ENCODE measurements at regions not wholly inside any gene's neighbourhood (a gene's known extent, or its start where the extent isn't known, plus 50 kb on each side); places are given as distances from the start of the nearest gene placed in this dataset.

DNA sequence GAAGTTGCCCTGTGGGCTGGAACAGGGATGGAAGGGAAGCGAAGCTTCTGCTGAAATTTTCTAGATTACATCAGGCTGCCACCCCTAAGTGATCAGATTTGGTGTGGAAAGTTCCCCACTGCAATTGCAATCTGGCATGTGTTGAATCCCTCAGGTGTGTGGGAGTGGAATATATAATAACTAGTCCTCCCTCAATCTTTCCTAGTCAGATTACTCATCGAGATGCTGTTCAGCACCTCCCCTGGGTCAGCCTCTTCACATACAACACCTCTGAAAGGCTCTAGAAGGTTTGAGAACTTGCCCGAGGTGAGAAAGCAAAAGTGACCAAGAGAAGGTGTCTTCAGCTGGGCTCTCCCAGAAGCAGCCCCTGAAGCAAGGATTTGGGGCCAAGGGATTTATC lies 336.8 kb downstream of the BCOR start:
- ATAC-seq: no peak

More for the DNA sequence above, 336.8 kb downstream of the BCOR start:
- WGBS (ENCODE audit: insufficient coverage, low coverage, missing lambda C conversion rate): 20% methylated on average over 2 of the region's 3 CpGs
- Histone ChIP-seq H3K4me3 (no peak overlapping the region), H3K36me3 (ENCODE audit: control insufficient read depth, insufficient read depth, low read length) (no peaks in the 10 kb centered on the region), H3K27ac (ENCODE audit: extremely low read depth, low read depth, low read length) (no peak overlapping the region), H3K27me3 (ENCODE audit: control insufficient read depth in 2 of 2, insufficient read depth in 2 of 2, low read length in 2 of 2) (no peaks in the 10 kb centered on the region; a peak in 1 of 5 replicates), H2AFZ (ENCODE audit: low read depth, low read length) (no peak overlapping the region), H3K9me3 (replicated peaks; ENCODE audit: control insufficient read depth, insufficient read depth, low read depth, low read length) (no peaks in the 10 kb centered on the region), H3K79me2 (ENCODE audit: control insufficient read depth, insufficient read depth, low read length) (no peaks in the 10 kb centered on the region), H4K20me1 (replicated peaks; ENCODE audit: control insufficient read depth, insufficient read depth, low read length) (no peaks in the 10 kb centered on the region), H3K4me2 (ENCODE audit: insufficient read depth, low read length) (no peak overlapping the region), H3K4me1 (replicated peaks in 1 of 2; ENCODE audit: control insufficient read depth in 2 of 2, insufficient read depth in 2 of 2, low read length in 2 of 2) (no peaks in the 10 kb centered on the region; a peak in 3 of 5 replicates), H3K9me1 (ENCODE audit: control insufficient read depth, insufficient read depth, low read length) (no peaks in the 10 kb centered on the region), H3K9ac (ENCODE audit: insufficient read depth in 1 of 2, low read depth in 2 of 2, low read length in 2 of 2) (no peak overlapping the region)
- intact Hi-C loops (cut with micrococcal nuclease) (no loop called here), in situ Hi-C loops (cut with MboI) (no loop called here)
- BruUV-seq (replicated peaks): no TSS peak
- no peak for FAIRE-seq
- TF ChIP-seq HMBOX1 (IDR thresholded peaks at IDR 0.05): peak; percentile 36; the same call in 1 of the 2 replicates
- TF ChIP-seq, protein P1, sequence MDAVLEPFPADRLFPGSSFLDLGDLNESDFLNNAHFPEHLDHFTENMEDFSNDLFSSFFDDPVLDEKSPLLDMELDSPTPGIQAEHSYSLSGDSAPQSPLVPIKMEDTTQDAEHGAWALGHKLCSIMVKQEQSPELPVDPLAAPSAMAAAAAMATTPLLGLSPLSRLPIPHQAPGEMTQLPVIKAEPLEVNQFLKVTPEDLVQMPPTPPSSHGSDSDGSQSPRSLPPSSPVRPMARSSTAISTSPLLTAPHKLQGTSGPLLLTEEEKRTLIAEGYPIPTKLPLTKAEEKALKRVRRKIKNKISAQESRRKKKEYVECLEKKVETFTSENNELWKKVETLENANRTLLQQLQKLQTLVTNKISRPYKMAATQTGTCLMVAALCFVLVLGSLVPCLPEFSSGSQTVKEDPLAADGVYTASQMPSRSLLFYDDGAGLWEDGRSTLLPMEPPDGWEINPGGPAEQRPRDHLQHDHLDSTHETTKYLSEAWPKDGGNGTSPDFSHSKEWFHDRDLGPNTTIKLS (IDR thresholded peaks at IDR 0.05; ENCODE audit: borderline replicate concordance, low read depth): no peak
- ChIA-PET CTCF (ENCODE audit: low intra/inter-chr PET ratio) (no interaction called here), POLR2A (no interaction called here)
- no peak for DNase-seq (ENCODE audit: extremely low read depth in 1 of 4, low spot score in 3 of 4)
